GM13977 (cell line): ENCODE measurements at regions not wholly inside any gene's neighbourhood (a gene's known extent, or its start where the extent isn't known, plus 50 kb on each side); places are given as distances from the start of the nearest gene placed in this dataset.

Experiments
- DNase-seq: peaks from one replicate; pipeline ENCODE4 v3.0.0; 2012; ENCODE audit warnings: low spot score
- CTCF ChIP-seq: IDR thresholded peaks from 2 replicates; pipeline ENCODE4 v1.5.1; 2012; ENCODE audit warnings: mild to moderate bottlenecking, control low read depth; ENCODE audit not compliant: insufficient read depth; ENCODE audit errors: extremely low read depth, missing control alignments
- in situ Hi-C: fragments of 300-500 bp; cut with MboI; formaldehyde crosslinking; loops from one replicate; pipeline ENCODE4 v1.12.0; 2022; ENCODE audit warnings: low sequenced_read_pairs, low pct_unique_long_range_greater_than_20kb, mixed read lengths, inconsistent platforms; ENCODE audit not compliant: unreplicated experiment

DNA sequence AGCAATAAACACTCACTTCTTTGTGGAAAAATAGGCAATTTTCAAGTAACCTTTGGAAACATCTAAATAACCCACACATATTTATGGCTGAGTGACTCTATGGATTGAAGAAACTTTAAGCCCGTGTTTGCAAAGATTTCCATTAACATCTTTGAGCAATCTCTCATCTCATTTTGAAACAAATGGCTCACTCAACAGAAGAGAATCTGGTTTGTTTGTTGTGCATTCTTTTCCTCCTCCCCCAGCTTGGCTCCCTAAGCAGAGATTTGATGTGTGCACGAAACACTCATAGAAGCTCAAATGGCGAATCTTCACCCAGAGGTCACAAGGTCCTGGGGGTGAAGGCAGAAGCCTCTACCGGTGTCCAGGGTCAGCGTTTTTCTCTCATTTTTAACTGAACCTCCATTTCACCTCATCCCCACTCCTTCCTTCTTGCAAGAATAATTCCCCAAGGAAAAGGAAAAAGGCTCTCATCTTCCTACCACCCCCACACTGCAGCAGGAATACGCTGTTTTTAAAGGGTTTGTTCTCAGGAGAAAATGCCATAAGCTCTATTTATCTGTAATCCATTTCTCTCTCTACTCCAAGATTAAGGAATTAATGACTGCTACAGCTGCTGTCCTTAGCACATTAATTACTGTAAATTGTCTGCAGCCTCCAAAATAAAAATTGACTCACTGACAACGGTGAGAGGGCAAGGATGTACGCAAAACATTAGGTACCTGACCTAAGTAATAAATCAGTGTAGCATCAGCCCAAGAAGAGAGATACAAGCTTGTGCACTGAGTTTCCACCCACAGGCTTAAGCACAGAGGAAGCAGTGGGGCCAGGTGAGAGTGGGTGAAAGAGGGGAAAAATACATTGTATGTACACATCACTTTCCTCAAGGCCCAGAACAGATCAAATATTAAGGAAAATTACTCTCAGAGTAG, 307.6 kb upstream of the NOCT start:
- in situ Hi-C loops = no loop called here
- no peak for DNase-seq
- TF ChIP-seq CTCF = no peak

DNA sequence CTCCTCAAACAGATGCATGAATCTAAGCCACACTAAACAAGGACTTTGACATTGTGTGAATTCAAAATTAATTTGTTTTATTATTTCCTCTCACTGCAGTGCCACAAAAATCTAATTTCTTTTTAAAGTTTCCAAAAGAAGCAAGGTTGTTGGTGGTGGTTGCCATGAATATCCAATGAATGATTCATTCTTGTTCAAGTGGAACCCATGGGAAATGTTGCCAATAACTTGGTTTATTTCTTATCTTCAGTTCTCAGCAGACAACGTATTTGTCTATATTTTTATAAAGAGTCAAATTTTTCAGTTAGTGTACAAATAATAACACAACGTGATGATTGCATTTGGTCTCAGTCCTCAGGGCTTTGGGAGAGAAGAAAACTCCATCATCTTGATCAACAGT, 309.4 kb upstream of the NOCT start:
- TF ChIP-seq CTCF = no peak
- DNase-seq = no peak
- in situ Hi-C loops = no loop called here

DNA sequence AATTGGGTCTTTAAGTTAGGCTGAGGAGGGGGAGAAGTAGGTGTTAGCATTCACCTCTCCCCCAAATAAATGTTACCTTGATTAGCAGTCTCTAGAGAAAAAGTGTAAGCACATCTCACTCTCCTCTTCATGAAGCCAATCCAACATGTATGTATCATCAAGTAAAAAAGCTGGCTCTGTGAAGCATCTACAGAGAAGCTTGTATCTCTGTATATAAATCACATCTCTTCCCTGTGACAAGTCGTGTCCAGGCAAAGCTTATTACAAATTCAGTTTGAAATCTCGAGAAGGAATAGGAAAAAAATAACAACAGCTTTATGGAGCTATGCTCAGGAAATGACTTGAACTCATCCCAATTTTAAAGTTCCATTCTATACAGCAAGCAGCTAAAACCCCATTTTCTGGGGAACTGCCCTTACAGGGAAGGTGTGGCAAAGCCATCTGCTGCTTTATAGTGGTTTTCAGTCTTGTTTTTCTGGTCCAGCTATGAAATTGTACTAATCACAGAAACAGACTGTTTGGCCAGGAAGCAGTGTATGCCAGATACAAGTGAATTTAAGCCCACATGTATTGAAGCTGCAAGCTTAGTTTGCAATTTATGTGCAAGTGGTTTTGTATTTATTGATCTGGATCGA, 313.3 kb upstream of the NOCT start:
- DNase-seq = no peak
- TF ChIP-seq CTCF = no peak
- in situ Hi-C loops = no loop called here

DNA sequence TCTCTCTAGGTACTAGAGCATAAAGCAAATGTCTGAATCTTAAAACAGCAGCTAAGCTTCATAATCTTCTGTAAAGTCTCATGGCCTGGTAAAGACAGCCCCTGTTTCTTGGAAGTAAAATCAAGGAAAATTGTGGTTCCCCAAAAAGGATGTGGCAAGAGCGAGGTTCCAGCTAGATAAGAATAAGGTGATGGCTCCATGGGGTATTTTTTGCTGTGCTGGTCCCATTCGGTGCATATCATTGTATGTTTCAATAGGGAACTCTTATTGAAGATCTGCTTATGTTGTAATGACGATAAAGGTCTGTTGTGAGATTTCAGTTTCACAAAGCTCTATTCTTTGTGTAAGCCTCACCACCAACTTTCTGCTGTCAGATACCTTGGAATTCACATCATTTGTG, 316.9 kb upstream of the NOCT start:
- in situ Hi-C loops = loop anchor here (25.0 kb wide), 1 partner anchor 661 kb away; no protein-coding TSS in a partner anchor
- TF ChIP-seq CTCF = no peak
- DNase-seq = no peak

GRCh38 chr4:138697851-138698250, 317.7 kb upstream of the NOCT start:
- in situ Hi-C loops = loop anchor here (25.0 kb wide), 1 partner anchor 661 kb away; no protein-coding TSS in a partner anchor
- TF ChIP-seq CTCF = no peak
- DNase-seq = no peak

GRCh38 chr4:138696771-138697170, 318.8 kb upstream of the NOCT start:
- TF ChIP-seq CTCF = no peak
- in situ Hi-C loops = loop anchor here (25.0 kb wide), 1 partner anchor 659 kb away; no protein-coding TSS in a partner anchor
- no peak for DNase-seq
